ENCODE measurements at regions not wholly inside any gene's neighbourhood (a gene's known extent, or its start where the extent isn't known, plus 50 kb on each side); places are given as distances from the start of the nearest gene placed in this dataset.

GRCh38 chr12:93113317-93114006 lies 184.4 kb upstream of the EEA1 start:
- TF ChIP-seq CTCF (IDR thresholded peaks at IDR 0.05; ENCODE audit: extremely low read depth, missing control alignments) = no peak
- no peak for DNase-seq (ENCODE audit: low spot score)

GRCh38 chr12:93115198-93115601 lies 186.1 kb upstream of the EEA1 start:
- no peak for DNase-seq (ENCODE audit: low spot score)
- TF ChIP-seq CTCF (IDR thresholded peaks at IDR 0.05; ENCODE audit: extremely low read depth, missing control alignments) = no peak

GRCh38 chr12:93115646-93116045 lies 186.6 kb upstream of the EEA1 start:
- DNase-seq (ENCODE audit: low spot score) = no peak
- TF ChIP-seq CTCF (IDR thresholded peaks at IDR 0.05; ENCODE audit: extremely low read depth, missing control alignments) = no peak

- no peak for DNase-seq (ENCODE audit: low spot score)
- TF ChIP-seq CTCF (IDR thresholded peaks at IDR 0.05; ENCODE audit: extremely low read depth, missing control alignments) = no peak
Observed at GRCh38 chr12:93116632-93117031, 187.5 kb upstream of the EEA1 start.

GRCh38 chr12:93121729-93122488 lies 192.8 kb upstream of the EEA1 start:
- TF ChIP-seq CTCF (IDR thresholded peaks at IDR 0.05; ENCODE audit: extremely low read depth, missing control alignments) = no peak
- DNase-seq (ENCODE audit: low spot score) = no peak

- no peak for TF ChIP-seq CTCF (IDR thresholded peaks at IDR 0.05; ENCODE audit: extremely low read depth, missing control alignments)
- no peak for DNase-seq (ENCODE audit: low spot score)
Observed at GRCh38 chr12:93122569-93123091, 193.5 kb upstream of the EEA1 start.

- no peak for DNase-seq (ENCODE audit: low spot score)
- TF ChIP-seq CTCF (IDR thresholded peaks at IDR 0.05; ENCODE audit: extremely low read depth, missing control alignments) = no peak
Observed at GRCh38 chr12:93125126-93125525, 196.0 kb upstream of the EEA1 start.

All from GM20000 (cell line).